Non-pigmented ciliary epithelial cell (primary cell): ENCODE measurements at regions not wholly inside any gene's neighbourhood (a gene's known extent, or its start where the extent isn't known, plus 50 kb on each side); places are given as distances from the start of the nearest gene placed in this dataset.

ENCODE experiments used
- DNase-seq: peaks from one replicate; pipeline ENCODE4 v3.0.0-alpha.2; 2010; ENCODE audit warnings: low read depth

DNA sequence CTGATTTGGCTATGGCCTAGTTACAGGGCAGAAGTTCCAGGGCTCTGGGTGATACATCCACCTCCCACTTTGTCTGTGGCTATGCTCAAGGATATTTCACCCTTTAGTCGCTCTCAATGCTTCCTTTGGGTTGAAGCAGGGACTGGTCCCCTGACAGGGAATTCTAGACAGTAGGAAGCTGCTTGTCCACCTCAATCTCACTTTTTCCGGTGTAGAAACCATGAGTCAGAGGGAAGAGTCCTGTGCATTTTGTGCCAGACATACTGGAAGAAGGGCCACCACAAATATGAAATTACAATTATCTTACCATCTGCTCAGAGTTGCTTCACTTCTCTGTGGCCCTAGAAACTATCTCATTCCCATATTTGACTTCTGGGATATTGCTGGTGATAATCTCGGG lies 413.7 kb upstream of the FAT3 start:
- DNase-seq = no peak

DNA sequence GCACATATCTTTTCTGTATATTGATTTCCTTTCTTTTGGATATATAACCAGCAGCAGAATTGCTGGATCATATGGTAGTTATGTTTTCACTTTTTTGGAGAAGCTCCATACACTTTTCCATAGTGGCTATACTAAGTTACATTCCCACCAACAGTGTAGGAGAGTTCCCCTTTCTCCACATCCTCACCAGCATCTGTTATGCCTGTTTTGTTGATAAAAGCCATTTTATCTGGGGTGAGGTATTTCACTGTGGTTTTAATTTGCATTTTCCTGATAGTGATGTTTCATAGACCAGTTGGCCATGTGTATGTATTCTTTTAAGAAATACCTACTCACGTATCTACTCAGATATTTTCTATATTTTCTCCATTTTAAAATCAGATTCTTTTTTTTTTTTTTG lies 419.3 kb upstream of the FAT3 start:
- DNase-seq = no peak

DNA sequence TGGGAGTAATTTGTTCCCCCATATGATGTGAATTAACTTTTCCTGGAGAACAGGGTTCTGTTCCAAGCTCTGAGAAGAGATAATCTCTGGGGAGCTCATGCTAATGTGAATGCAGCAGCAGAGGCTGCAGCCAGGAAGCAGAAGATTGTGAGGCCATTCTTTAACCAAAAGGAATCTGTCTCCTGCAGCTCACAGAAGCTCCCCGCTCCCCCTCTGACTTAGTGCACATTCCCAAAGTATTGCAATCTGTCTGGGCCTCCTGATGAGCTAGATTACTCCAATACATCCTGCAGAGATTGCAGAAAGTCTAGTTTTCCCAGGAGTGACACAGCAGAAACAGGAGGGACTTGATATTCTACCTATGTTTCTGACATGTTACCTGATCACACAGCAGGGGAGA lies 420.6 kb upstream of the FAT3 start:
- DNase-seq = peak; percentile 10

DNA sequence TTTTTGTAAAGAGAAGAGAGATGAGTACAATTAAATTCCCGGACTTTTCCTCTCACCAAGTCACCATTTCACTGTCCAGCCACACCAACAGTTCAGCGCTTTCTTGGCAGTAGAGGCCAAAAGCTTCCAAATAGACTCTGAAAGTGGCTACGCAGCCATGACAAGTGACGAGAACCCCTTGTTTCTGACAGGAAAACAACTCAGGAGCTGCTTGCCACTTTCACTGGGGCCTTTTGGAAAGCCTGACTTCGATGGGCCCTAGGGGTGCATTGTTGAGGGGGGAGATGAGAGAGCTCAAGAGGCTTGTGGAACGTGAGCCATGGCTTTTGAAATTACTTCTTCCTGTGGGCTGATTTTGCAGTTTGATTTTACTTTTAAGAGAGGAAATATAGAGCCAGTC lies 422.1 kb upstream of the FAT3 start:
- no peak for DNase-seq

DNA sequence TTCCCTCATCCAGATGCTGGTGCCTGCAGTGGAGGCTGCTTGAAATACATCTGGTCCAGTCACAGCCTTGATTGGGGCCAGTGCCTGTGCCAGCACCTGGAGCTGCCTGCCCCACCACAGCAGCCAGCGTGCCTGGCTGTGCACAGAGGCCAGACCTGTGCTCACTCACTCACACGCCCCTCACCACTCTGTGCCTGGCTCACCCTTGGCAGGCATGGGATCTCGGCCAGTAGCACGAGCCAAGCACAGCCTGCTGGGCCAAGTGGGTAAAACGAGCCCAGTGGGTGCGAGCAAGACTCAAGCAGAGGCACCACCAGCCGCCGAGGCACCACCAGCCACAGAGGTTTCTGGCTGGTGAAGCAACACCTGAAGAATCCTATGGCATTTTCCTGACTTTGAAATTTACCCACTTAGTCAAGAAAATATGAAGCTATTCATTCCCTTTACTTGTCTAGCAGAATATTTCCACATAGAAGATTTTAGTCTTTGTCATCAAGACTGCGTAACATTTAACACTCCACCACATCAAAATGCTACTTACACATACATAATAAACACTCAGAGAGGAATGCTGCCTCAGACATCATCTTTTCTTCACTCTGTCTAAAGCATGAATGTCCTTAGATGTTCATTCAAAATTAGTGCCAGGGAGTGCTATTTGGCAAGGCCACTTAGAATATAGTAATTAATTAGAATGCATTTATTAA lies 424.3 kb upstream of the FAT3 start:
- DNase-seq = no peak

DNA sequence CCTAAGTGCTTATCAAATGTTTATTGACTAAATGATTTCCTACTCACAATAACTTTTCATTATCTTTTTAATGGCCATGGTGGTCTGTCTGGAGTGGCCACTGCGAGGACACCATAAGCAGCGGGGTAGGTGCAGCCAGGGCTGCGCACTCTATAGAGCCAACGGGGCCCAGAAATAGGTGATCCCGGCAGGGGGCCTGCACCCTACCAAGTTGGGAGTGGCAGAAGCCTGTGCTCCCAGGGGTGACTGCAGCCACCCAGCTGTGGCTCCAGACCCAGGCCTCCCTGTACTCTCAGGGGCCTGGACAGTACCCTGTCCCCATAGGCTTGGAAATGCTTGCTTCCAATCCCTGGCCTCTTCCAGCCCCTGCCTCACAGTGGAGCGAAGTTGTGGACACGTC lies 426.4 kb upstream of the FAT3 start:
- DNase-seq = no peak

DNA sequence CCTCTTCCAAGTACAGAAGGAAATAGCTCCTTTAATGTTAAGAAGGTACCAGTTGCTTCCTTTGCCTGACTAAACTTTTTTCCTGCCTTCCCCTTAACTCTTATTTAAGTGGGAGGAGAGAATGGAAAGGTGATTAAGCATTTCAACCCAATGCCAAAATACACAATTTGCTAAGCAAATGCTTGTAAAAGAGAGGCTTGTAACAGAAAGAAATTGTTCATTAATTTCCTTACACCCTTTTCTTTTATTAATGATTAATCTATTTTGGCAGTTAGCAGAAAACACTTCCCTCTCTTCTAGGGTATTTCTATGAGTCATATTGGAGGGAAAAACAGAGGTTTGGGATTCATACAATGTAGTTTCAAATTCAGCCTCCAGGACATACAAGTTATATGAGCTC lies 427.6 kb upstream of the FAT3 start:
- no peak for DNase-seq

DNA sequence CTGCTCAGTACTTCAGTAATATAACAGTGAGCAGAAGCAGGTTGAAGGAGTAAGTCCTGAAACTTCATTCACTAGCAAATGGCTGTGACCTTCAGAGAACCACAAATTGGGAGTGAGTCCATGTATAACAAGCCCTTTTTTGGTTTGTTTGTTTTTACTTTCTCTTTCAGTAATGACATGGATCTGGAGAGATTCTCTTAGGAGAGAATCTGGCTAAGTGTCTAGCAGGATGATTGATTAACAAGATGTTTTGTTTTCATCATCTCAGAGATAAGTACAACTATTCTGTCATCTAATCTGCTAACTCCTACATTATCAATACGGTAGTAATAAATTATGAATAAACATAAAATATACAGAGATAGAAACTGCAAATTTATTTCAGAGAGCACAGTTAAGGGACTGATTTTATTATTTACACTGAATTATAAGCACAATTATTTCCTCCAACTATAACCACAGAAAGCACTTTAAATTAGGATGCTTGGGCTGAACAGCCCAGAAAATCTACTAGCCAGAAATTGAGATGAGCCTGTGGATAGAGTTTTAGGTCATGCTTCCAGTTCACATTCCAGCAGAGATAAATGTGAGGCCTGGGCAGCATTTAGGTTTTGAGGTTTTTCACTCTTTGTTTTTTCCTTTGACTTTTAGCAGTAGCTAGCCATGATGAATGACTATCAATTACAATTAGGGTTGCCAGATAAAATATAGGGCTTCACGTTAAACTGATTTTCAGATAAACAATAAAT lies 429.3 kb upstream of the FAT3 start:
- DNase-seq = no peak

DNA sequence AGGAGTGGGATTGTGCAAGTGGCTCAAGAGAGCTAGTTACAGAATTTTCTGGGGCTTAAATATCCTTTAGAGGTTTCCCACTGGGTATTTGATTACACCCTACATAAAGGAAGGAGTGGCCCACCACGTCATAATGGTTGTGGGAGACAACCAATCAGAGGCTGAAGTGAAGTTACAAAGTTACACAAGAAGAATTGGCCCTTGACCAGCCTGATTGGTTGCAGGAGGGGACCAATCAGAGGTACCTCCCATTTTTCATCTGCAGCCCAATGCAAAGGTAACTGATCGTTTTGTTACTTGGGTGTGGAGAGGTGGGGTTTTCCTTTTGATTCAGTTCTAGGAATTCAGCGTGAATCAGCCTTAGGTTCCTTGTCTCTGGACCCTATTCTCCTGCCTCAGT lies 430.5 kb upstream of the FAT3 start:
- DNase-seq = no peak

DNA sequence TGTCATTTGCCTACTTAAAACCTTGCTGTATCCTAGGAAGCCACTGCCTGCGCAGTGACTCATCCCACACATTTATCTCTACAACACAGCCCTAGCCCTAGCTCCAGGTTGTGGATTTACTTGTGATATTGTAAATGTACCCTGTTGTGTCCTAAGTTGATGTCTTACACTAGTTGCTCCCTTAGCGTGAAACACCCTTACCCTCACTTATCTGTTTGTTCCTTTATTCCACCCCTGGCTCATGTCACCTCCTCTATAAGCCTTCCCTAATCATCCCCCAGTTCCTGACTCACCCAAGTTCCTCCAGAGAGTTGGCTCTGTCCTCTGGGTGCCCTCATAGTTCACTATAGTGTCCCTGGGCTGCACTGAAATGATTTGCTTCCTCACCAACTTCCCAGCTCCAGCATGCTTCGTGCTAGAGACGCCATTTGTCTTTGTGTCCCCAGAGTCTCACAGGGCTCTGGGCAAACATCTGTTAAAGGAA lies 431.8 kb upstream of the FAT3 start:
- no peak for DNase-seq

DNA sequence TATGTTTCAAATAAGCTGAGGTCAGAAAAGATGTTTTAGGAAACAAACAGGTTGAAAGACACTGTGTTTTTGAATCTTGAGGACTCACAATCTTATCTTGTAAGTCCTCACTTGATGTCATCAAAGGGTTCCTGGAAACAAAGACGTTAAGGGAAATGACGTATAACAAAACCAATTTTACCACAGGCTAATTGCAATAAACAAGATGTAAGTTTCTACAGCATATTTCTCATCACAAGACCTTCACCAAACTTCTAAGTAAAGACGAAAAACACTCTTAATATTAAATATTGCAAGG lies 433.5 kb upstream of the FAT3 start:
- DNase-seq = no peak

DNA sequence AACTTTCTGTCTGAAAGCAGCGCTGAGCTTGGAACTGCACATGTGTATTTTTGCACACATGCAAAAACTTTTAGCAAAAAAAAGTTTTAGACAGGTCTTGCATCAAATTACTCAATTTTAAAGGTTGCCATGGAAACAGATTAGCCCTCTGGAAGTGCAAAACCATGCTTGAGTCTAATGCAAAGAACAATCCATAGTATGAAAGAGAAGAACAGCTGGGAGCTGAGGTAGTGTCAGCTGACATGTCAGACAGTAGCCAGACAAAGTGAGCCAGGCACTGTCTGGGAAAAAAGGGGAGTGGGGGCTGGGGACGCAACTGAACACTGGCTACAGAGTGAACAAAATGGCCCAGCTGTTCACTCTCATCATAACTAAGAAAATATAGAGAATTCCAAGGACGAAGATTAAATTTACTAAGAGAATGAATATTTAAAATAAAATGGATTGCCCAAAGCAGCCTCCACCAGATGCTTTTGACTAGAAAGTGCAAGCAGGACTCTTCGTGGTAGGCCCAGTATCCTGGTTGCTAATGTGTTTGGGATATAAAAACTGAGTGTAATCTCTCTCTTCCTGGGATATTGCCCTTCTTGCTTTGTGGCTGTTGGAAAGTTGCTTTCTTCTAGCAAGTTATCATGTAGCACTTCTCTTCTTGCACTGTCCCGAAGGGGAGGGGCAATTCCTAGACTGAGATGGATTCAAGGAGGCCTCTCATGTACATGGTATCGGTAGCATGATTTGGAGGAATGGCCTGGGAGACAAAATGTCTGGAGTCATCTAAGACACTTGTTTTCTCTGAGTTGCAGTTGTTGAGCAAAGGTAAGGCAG lies 434.1 kb upstream of the FAT3 start:
- DNase-seq = no peak

DNA sequence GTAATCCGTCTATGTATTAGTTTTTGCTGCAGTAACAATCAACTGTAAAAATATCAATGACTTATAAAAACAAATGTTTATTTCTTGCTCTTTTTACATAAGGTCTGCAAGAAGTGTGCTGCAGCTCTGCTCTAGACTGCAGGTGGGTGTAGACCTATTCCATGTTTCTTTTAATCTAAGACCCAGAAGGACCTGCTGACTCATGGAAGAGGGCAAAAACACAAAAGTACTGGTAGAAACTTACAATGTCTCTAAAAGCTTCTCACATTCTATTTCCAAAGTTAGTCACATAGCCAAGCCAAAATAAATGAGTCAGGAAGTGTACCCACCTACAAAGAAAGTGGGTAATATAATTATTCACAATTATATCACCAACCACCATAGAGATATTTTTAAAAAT lies 435.9 kb upstream of the FAT3 start:
- DNase-seq = no peak

DNA sequence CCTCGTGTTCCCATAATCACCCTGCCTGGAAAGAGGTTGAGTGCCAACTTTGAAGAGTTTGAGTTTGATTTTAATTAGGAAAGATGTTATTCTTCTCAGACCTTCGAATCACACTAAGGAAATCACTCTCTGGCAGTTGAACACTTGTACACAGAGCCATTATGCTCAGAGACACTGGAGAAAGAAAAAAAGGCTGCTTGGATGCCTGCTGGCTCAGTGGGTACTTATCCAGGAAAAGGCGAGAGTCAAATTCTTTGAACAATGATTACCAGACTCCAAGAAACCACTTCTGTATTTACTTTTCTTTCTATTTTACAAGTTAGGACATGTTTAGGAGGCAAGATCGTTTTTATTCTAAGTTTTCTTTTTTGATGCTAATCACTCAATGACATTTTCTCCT lies 438.5 kb upstream of the FAT3 start:
- no peak for DNase-seq

DNA sequence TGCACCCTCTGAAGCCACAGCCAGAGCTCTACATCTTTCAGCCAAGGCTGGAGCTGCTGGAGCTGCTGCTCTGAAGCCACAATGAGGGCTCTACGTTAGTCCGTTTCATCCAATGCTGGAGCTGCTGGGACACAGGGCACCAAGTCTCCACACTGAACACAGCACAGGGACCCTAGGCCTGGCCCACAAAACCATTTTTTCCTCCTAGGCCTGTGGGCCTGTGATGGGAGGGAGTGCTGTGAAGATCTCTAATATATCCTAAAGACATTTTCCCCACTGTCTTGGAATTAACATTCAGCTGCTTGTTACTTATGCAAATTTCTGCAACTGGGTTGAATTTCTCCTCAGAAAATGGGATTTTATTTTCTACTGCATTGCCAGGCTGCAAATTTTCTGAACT lies 441.4 kb upstream of the FAT3 start:
- DNase-seq = no peak

DNA sequence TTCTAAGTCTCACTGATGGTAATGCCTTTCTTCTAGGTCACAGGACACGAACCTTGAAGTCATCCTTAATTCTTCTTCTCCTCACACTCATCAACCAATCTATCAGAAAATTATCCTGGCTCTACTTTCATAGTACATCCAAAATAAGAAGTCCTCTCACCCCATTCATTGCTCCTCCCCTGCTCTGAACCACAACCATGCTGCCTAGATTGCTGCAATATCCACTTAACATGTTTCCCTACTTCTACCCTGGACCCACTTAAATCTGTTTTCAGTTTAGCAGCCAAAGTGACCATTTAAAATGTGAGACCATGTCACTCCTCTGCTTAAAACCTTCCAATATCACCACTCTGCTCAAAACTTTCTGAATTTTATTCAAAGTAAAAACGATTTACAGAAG lies 445.9 kb upstream of the FAT3 start:
- no peak for DNase-seq

DNA sequence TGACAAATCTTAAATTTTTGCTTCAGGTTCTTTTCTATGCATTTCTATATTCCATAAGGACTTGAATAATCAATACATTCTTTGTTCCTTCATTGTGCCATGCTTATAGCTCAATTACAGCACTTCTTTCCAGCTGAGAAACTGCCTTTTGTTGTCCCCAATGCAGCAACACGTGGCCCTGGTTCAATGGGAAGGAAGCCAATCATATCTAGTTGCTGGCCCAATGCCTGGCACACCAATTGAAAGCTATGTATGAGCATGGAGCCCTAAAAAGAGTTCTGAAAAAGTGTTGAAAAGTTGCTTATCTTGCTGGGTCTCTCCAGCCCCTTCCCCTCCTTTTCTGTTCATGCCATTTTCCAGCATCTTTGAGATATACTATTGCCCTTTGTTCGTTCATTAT lies 448.0 kb upstream of the FAT3 start:
- no peak for DNase-seq

DNA sequence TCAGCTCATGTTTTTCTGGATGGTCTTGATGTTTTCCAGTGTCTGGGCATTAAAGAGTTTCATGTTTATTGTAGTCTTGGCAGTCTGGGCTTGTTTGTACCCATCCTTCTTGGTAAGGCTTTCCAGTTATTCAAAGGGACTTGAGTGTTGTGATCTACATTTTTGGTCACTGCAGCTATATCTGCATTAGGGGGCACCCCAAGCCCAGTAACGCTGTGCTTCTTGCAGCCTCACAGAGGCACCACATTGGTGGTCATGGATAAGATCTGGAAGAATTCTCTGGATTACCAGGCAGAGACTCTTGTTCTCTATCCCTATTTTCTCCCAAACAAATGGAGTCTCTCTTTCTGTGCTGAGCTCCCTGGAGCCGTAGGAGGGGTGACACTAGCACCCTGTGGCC lies 451.5 kb upstream of the FAT3 start:
- DNase-seq = no peak

DNA sequence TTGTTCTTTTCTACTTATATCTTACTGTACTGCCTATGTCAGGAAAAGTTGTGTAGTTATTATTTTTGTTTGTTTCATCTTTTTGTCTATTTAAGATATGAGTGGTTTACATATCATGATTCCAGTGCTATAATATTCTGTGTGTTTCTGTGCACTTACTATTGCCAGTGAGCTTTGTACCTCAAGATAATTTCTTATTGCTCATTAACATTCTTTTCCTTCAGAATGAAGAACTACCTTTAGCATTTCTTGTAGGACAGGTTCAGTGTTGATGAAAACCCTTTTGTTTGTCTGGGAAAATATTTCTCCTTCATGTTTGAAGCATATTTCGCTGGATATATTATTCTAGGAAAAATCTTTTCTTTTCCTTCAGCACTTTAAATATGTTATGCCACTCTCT lies 452.7 kb upstream of the FAT3 start:
- DNase-seq = no peak

DNA sequence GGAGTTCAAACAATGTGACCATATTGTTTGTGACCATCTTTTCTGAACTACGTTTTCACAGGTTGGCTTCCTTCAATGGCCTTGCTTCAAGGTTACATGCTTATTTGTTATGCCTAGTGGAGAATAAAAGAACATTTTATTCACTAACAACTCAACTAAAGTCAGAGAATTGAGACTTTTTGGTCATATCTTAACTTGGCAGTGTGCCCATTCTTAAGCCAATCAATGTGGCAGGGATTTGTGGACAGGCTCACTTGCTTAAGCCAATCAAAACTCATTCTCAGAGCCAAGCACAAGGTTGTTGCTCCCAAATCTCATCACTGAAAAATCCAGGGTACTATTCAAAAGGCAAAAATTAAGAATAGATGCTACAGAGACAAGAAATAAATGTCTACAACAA lies 455.8 kb upstream of the FAT3 start:
- DNase-seq = no peak

DNA sequence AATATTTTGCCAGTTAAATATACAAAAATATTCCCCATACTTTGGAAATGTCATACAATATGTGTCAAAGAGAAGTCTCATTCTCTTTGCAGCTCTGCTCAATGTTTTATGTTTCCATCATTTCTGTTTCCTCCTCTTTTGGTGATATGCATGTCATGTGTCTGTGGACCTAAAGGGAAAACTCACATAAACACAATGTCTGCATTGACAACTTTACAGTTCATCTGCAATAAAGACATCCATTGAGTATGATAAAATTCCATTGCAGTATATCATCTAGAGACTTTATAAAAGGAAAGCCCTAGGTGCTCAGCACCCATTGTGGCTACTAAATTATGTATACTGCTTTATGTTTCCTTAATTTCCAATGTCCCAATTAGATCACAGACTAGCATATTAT lies 461.3 kb upstream of the FAT3 start:
- DNase-seq = no peak

DNA sequence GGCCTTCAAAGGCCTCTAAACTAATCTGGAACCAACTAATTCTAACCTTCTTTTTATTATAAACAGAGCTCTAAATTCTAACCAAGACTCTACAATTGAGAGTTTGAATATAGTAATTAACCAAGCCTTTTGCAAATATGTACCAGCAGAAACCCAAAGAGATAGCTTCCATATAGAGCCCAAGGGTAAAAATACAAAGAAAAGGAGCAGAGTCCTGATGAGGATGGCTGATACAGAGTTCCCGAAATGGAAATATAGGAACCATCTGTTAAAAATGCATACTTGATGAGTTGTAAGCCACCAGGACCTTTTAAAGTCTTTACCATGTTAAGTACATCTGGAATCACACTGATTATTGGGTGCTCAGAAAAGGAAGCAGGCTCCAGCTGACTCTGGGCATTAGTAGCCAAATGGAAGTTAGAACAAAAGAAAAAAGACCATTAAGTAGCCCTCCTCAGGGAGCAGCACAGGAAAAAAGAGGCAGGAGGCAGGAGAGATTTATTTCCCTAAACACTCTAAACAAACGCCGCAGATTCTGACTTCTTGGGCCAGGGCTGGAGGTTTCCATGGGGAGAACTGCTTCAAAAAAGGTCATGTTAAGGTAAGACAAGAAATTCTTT lies 463.1 kb upstream of the FAT3 start:
- DNase-seq = no peak
